SKM-1 treated with dmso at 0.1 percent for 144 hours (cell line): ENCODE measurements at regions not wholly inside any gene's neighbourhood (a gene's known extent, or its start where the extent isn't known, plus 50 kb on each side); places are given as distances from the start of the nearest gene placed in this dataset.

ENCODE experiments used
- DNase-seq: peaks from one replicate; lab custom pipeline; 2025; ENCODE audit not compliant: unreplicated experiment; lab: John Stamatoyannopoulos, UW

DNA sequence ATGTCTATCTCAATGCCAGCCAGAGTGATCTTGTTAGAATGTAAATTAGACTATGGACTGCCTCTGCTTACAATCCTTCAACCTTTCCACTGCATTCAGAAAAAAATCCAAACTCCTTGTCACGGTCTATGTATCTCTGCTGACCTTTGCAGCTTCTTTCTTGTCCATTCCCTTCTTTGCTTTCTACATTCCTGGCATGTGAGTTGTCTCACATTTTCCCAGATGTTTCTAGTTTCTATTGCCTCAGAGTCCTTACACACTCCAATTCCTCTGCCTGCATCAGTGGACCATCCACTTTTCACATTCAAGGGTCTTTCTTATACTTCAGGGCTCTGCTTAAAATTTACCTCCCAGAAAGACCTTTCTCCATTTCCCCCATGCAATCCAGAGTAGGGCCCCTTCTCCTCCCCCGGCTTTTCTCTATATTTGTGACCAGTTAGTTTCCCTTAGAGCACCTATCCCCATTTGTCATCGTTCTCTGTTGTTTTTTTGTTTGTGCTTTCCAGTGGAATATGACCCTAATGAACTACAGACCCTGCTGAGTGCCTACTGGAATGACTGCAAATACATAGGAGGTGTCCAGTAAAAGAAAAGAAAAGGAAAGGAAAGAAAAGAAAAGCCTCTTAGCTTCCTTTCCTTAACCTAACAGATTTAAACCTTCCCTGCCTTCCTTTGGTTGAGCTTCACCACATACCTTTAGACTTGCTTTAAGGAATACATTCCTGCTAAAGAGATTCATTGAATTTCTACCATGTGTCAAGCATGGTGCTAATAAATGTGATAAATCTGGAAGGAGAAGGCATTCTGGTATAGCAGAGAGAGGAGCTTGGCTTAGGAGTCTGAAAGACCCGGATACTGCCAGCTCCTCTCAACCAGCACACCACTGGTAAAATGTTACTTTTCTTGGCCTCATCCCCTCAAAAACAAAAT, 102.0 kb downstream of the DIRAS3 start:
- no peak for DNase-seq

DNA sequence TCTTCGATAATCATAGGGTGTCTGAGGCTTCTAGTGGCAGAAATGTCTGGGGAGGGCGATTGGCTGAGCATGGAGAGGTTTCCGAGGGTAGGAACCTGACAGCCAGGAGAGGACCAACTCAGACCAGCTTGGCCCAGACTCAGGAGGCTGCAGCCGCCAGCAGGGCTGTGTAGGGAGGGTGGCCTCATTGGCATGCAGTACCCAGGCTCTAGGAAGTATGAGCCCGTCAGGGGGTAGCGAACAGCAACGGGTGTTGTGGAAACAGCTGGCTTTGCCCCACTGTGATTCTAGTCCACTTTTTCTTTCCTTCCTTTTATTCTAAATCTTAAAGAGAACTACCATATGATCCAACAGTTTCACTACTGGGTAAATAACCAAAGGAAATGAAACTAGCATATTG, 103.3 kb downstream of the DIRAS3 start:
- no peak for DNase-seq

DNA sequence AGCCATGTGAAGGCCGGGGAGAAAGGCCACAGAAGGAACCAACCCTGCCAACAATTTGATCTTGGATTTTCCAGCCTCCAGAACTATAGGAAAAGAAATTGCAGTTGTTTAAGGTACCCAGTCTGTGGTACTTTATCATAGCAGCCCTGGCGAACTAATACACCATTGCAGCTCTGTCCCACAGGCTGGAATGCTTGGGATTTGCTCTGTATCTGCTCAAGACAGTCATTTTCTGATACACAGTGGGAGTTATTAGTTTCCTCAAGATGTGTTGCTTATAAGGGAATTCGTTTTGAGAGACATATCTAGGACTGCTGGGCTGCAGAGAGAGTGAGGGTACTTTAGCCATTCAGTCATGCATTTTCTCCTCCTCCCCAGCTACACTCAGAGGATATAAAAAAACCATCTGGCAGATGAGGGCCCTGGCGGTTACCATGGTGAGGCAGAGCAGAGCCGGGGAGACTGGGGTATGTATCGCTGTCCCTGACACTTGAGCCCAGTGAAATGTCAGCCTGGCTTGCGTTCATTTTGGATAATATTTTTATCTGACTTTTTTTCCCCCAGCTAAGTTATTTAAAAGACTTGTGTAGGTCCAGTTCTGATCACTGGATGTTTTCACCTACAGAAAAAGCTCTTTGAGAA, 104.6 kb downstream of the DIRAS3 start:
- DNase-seq = no peak

DNA sequence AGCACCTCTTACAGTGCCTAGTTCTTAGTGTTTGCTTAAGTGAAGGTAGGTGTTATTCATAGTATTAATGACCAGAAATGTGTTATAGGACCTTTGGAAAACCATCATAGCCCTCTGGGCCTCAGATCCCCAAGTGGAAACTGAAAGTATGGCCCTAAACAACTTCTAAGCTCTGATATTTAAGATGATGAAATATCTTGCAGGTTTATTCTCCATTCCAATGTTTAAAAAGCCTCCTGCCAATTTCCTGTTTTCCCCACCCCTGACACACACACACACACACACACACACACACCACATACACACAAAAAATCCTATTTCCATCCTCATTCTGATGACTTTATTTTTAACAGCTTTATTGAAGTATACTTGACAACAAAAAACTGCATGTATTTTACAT, 108.2 kb downstream of the DIRAS3 start:
- DNase-seq = no peak

DNA sequence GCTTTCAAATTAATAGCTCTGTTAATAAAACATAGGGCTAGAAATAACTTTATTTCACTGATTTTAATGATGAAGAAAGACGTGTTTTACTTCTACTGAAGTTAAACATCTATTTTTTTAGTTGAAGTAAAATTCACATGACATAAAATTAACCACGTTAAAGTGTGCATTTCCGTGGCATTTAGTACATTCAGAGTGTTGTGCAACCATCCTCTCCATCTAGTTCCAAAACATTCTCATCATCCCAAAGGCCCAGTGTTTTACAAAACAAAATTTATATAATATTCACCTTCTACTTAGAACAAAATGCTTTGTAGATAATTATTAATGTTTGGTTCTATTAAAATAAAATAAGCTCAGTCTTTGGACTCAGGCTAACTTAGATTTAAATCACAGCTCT, 108.5 kb upstream of the GNG12 start:
- DNase-seq = no peak

DNA sequence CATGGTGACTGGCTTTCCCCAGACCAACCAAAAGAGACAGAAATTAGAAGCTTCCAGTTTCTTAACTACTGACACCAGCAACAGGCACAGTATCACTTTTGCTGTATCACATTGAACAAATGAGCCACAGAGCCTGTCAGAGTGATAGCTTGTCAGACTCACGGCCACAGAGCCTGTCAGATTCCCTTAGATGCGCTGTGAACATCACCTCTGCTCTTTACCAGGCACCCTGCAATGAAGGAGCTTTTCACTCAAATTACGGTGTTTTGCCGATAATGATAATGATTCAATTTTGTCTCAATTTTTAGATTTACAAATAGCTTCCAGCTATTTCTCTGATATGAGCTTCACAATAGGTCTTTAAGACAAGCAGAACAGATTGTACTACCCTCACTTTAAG, 107.9 kb upstream of the GNG12 start:
- DNase-seq = no peak

DNA sequence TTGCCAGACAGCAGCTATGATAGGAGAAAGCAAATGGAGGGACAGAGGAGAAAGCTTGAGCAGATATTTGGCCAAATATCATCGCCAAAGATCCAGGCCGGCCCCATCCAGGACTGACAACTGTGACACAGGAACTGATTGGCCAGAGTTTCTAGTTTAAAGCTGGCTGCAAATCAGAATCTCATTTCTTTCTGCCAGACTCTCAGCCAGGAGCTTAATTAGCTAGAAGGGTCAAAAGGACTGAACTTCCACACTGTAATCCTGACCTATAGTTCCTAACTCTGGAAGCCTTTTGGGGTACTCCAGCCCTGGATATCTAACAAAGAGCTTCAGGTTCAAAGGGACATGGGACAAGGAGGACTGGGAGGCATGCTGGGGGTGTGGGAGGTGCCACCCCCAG, 106.7 kb upstream of the GNG12 start:
- no peak for DNase-seq

DNA sequence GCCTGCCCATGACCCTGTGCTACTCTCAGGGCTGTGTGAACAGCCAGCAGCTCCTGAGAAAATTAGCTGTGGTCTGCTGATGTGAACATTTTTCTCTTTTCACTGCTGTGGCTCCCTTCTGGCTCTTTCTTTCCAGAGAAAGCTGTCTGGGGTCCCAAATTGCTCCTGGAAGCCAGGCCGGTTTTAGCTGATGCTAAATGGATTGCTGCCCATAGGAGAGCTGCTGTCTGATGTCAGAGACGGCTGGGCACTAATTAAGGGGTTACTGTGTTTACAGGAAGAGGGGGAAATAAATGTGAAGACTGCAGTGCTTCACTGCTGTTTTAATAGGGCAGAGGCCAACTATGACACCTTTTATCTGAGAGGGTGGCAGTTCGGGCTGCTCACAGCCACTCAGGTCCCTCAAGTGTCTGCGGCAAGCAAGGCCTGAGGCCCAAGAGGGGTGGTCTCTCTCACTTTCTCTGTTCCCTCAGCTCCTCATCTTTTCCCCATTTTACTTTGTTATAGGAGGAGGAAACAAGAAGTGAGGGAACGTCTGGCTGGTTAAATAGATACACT, 106.0 kb upstream of the GNG12 start:
- DNase-seq = no peak

DNA sequence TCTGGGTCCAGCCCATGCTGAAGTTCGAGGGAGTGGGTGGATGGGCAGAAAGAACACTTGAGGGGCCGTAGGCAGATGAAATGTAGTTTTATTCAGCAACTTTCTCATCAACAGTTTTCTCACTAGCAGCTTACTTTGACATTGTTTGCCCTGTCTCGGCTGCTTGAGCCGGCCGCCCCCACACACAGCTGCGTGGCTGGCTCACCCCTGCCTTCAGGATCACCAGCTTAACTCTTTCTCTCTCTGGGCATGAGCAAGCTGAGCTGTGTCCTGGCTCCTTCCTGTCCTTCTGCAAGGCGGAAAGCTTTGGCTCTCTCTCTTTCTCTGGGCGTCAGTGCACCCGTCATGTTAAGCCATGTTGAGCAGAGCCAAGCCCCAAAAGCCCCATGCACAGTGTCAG, 104.4 kb upstream of the GNG12 start:
- DNase-seq = no peak

DNA sequence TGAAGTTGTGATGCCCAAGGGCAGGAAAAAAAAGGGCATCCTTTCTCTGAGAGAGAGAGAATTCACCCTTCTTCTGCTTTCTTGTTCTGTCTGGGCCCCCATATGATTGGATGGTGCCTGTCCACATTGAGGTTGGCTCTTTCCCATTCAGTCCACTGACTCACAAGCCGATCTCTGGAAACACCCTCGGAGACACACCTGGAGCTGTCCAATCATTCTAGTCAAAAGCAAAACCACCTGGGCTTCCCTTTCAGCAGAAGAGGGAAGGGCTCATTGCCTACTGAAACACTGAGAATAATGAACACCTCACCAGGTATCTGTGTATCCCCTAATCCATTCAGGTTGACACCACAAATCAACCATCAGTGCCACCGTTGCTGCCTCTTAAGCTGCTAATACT, 103.7 kb upstream of the GNG12 start:
- no peak for DNase-seq

DNA sequence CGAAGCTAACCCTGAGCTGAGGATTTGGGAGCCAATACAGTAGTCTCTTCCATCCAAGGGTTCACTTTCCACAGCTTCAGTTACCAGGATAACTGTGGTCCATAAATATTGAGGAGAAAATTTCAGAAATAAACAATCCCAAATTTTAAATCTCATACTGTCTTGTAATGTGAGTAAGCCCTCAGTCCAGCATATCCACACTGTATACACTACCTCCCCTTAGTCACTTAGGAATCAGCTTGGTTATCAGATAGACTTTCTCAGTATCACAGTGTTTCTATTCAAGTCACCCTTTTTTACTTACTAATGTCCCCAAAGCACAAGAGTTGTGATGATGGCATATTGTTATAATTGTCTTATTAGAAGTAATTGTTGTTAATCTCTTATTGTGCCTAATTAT, 102.3 kb upstream of the GNG12 start:
- DNase-seq = no peak

DNA sequence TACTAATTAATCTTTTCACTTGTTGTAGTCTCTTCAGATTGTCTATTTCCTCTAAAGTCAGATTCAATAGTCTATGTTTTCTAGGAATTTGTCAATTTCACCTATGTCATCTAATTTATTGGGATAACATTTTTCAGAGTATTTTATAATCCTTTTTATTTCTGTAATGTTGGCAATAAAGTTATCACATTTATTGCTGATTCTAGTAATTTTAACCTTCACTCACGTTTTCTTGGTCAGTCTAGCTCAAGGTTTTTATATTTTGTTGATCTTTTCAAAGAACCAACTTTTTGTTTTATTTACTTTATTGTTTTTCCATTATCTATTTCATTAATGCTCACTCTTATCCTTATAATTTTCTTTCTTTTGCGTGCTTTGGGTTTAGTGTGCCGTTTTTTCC, 97.9 kb upstream of the GNG12 start:
- DNase-seq = no peak

DNA sequence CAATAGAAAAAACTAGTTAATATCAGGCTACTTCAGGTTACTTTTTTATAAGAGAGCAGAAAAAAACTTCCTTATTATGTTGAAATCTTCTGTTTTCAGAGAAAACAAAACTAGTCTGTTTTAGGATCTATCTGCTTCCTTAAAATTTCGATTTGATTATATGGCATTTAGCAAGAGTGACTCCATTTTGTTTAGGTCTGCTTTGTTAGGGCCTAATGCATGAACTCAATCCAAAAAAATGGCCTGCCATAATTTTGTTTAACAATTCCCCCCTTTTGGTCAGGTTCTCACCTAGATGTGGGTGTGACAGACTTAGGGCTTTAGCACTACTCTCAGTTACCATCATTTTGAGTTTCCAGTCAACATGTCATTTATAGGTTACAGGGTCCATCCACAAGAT, 89.8 kb upstream of the GNG12 start:
- no peak for DNase-seq

DNA sequence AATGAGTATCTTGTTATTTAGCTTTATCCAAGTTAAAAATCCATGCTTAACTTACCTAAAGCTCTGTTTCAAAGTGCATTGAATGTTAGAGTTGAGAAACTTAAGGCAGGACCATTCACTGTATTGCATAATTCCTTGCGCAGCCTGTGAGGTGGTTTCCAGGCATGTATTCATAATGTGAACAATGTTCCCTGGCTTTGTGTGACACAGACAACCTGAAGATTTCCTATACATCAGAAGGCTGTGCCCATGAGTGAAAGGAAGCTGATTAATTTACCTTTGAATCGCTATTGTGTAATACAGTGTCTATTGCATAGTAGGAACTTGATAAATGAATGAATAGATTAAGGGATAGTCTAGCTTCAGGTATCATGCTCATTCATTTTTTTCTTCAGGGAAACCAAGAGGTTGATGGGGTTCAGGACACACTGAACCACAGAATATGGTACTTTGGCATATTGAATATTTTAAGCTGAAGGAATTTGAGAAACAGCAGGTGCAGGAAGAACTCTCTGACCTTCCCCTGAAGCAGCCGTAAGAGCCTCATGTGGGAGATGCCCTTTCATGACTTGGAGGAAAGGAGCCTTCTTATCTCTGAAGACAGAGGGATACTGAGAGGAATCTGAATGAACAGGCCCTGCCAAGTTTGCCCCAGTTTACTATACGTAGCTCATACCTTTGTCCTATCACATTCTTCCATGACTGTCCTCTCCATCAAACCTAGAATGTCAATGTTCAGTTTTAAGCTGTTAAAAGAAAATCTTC, 88.6 kb upstream of the GNG12 start:
- no peak for DNase-seq

DNA sequence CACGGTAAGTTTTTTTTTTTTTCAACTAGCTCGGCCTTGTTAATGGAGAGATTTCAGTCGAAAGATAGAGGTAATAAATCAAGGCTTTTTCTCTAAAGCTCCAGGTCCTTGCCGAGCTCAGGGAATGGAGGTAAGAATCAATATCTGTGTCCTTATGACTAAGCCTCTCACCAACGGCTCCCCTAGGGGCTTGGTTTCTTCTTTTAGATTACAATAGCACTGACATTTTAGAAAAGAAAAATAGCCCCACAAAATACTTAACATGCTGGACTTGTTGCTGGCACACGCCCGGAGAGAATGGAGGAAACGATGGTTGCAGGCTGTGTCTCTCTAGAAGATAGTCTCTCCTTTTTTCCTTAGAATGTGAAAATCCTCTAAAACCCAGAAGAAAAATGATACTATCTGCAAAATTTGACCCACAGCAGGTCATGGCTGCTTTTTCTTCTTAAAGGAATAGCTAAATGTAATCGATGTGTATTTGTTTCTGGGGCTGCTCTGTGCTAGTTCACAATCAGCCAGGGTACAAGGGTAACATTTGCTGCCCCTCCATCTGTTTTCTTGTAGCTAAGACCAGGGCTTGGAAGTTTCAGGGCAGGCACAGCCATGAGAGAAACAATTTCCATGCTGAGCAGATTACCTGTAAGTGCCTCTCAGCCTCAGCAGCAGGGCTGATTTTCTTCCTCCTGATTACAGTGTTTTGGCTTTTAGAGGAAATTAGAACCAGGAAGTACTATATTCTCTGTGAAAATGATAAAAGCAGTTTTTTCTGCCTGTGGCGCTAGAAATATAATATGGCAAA, 86.2 kb upstream of the GNG12 start:
- DNase-seq = no peak

DNA sequence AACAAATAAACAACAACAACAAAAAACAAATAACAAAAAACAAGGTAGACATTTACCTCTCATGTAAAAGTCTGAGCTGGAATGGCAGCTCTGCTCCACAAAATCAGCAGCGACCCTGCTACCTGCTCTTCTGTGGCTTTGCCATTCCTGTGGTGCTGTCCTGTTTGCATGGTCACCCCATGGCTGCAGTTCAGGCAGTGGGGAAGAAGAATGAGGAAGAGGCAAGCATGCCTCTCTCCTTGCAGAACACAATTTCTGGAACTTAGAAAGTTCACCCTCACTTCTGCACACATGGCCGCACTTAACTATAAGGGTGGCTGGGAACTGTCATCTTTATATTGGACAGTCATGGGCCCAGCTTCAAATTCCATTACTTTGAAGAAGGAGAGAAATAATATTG, 84.8 kb upstream of the GNG12 start:
- no peak for DNase-seq

DNA sequence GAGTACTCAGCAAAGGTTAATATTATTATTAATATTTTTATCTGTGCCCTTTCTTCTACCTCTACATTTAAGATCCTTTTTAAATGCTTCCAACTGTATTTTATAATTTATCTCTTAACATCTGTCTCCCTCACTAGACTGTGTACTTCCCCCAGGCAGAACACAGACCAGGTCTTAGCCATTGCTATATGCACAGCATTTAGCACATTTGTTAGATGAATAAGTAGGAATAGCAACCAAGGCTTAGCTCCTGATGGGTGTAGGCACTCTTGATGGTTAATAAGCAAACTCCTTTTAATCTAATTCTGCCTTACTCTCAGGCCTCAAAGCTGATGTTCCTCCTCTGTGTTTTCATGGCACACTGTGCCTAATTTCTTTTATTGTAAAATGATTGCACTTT, 83.7 kb upstream of the GNG12 start:
- no peak for DNase-seq

DNA sequence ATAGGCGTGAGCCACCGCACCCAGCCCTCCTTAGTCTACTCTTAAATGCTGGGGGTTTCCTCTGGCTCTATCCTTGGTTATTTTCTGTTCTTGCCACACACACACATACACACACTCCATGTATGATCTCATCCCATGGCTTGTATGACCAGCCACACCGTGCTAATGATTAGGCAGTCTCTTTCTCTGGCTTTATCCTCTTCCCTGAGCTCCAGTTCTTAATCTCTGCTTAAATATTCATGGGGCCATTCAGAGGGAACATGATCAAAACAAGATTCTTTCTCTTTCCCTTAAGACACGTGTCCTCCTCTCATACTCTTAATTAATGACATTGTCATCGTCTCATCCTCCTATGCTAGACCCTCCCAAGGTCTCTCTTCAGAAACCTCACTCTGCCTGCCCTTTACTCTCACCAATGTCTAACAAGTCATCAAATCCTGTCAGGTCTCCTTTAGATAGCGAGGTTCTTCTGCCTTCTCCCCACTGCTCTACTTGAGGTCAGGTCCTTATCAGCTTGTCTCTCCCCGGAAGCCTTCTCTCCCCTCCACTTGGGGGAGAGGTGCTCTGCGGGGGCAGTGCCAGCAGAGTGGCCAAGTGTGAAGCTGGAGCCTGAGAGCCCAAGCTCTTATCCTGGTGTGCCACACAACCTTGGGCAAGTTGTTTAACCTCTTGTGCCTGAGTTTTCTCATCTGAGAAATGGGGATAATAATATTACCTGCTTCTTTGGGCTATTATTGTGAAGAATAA, 83.0 kb upstream of the GNG12 start:
- DNase-seq = no peak

DNA sequence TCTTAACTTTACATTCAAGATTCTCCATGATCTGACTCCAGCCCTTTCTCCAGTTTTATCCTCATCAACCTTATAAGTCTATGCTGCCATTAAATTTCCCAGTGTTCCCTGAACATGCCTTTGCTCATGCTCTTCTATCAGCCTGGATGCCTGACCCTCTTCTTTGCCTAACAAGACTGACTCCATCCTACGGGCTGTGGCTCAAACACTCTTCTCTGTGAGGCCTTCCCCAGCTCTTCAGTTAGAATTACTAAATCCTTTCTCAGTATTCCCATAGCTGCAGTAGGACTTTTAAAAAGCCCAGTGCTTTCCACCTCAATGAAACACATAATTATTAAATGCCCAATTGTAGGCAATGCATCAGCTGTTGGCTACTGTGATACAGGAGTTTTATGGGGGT, 76.5 kb upstream of the GNG12 start:
- DNase-seq = no peak

DNA sequence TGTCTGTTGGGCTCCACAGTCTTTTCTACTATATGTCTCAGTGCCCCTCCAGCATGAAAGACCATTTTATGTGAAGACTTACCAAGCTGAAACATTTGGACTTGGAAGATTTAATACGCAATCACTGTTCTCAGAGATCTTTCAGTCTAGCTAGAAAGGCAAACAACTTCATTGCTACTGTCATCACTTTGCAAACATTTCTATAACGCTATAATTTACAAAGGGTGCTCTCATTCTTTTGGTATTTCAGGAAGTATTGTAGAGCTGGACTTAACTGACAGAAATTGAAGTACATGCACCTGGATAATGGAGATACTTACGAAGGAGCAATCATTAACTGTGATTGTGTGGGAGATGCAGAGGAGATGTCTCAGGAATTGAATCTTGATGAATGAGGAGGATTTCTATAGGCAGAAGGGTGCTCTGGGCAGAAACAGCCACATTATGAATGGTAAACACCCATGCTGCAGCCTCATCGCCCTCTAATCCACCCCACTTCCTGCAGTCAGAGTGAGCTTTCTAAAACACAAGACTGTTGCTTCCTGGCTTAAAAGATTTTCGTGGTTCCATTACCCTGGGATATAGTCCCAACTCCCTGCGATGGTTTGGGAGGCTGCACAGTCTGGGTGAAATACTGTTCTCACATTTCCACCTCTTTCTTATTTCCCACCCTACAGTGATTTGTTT, 75.1 kb upstream of the GNG12 start:
- DNase-seq = no peak
